ENCODE measurements at regions not wholly inside any gene's neighbourhood (a gene's known extent, or its start where the extent isn't known, plus 50 kb on each side); places are given as distances from the start of the nearest gene placed in this dataset.

GRCh38 chr3:161851941-161852566, 355.4 kb downstream of the OTOL1 start:
- H3K4me3 ChIP-seq (replicated peaks; ENCODE audit: low read depth, low read length) = no peak overlapping the region
- peak; percentile 87 for TF ChIP-seq CTCF (IDR thresholded peaks at IDR 0.05; ENCODE audit: low read depth, low read length, missing control alignments)
- DNase-seq (ENCODE audit: extremely low read depth, low read depth) = peak; percentile 37

- H3K4me3 ChIP-seq (replicated peaks; ENCODE audit: low read depth, low read length) = no peak overlapping the region
- DNase-seq (ENCODE audit: extremely low read depth, low read depth) = no peak
- no peak for TF ChIP-seq CTCF (IDR thresholded peaks at IDR 0.05; ENCODE audit: low read depth, low read length, missing control alignments)
Observed at GRCh38 chr3:161852744-161853143, 356.1 kb downstream of the OTOL1 start.

- peak; percentile 14 for TF ChIP-seq CTCF (IDR thresholded peaks at IDR 0.05; ENCODE audit: low read depth, low read length, missing control alignments)
- H3K4me3 ChIP-seq (replicated peaks; ENCODE audit: low read depth, low read length) = no peak overlapping the region
- DNase-seq (ENCODE audit: extremely low read depth, low read depth) = peak; percentile 41
Observed at GRCh38 chr3:161854232-161854771, 357.7 kb downstream of the OTOL1 start.

- DNase-seq (ENCODE audit: extremely low read depth, low read depth) = no peak
- no peak overlapping the region for H3K4me3 ChIP-seq (replicated peaks; ENCODE audit: low read depth, low read length)
- TF ChIP-seq CTCF (IDR thresholded peaks at IDR 0.05; ENCODE audit: low read depth, low read length, missing control alignments) = no peak
Observed at GRCh38 chr3:161859057-161859456, 362.4 kb downstream of the OTOL1 start.

GRCh38 chr3:161859865-161860450, 363.4 kb downstream of the OTOL1 start:
- DNase-seq (ENCODE audit: extremely low read depth, low read depth) = no peak
- no peak for TF ChIP-seq CTCF (IDR thresholded peaks at IDR 0.05; ENCODE audit: low read depth, low read length, missing control alignments)
- H3K4me3 ChIP-seq (replicated peaks; ENCODE audit: low read depth, low read length) = no peak overlapping the region

- no peak for TF ChIP-seq CTCF (IDR thresholded peaks at IDR 0.05; ENCODE audit: low read depth, low read length, missing control alignments)
- DNase-seq (ENCODE audit: extremely low read depth, low read depth) = no peak
Observed at GRCh38 chr3:161863775-161864174, 367.2 kb downstream of the OTOL1 start.

More at GRCh38 chr3:161863775-161864174, 367.2 kb downstream of the OTOL1 start:
- no peak overlapping the region for H3K4me3 ChIP-seq (replicated peaks; ENCODE audit: low read depth, low read length)
